NCI-H1417 treated with DMSO at 0.1 percent for 48 hours (cell line): ENCODE measurements at regions not wholly inside any gene's neighbourhood (a gene's known extent, or its start where the extent isn't known, plus 50 kb on each side); places are given as distances from the start of the nearest gene placed in this dataset.

Experiments used
- DNase-seq: peaks from one replicate; lab custom pipeline; 2025; lab: John Stamatoyannopoulos, UW

DNA sequence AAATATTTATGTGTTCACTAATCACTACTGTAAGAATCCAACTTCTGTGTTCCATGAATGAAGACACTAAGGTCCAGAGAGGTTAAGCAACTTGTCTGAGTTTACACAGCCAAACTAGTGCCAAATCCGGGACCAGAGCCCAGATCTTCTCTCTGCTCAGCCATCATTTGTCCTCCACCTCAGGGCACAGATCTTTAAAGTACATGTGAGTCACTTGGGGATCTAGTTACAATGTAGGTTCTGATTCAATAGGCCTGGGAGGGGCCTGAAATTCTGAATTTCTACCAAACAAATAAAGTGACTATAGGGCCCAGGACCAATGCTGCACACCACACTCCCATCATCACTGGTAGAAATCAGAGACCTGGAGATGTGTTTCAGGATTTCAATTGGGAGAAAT is 162.9 kb downstream of the GXYLT1 start:
- DNase-seq = no peak

DNA sequence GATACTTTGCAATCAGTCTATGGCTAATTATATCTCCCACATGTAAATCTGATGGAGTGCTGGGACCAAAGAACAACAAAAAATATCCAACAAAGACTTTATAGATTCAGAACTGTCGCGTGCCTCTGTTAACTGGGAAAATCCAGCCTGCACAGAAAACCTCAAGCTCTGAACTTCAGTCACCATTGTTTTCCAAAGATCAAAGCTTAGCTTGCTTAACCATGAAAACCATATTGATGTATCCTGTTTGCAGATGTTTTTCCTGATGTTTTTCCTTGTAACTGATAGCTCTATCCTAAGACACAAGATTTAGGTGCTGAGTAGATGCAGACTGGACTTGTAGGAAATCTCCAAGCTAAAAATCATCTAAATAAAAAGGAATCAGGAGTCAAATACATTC is 163.7 kb downstream of the GXYLT1 start:
- DNase-seq = no peak

DNA sequence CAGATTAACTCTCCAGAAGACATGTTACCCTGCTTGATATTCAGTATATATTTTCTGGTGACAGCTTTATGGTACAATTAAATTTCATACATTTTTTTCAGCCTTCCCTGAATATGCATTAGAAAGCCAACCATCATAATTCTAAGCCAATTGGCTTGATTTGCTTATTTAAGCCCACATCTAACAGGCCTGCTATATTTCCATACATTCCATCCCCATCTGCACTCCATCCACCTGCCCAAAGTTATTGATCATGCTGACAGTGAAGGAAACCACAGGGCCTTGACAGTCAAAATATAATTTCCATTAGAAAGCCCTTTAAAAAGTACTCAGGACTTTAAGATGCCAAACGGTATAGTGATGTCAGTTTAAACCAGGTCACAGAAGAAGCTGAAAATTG is 164.3 kb downstream of the GXYLT1 start:
- no peak for DNase-seq

DNA sequence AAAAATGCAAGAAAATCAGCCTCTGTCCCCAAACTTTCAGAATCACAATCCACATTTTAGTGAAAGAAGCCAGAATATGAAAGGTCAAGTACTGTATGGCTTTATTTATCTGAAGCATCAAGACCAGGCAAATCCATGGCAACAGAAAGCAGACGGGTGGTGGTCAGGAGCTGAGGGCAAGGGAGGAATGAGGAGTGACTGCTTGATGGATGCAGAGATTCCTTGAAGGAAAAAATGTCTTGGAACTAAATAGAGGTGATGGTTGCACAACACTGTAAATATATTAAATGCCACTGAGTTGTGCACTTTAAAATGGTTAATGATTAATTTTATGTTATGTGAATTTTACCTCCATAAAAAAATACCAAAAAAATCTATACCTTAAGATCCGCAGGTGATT is 165.1 kb downstream of the GXYLT1 start:
- DNase-seq = no peak

DNA sequence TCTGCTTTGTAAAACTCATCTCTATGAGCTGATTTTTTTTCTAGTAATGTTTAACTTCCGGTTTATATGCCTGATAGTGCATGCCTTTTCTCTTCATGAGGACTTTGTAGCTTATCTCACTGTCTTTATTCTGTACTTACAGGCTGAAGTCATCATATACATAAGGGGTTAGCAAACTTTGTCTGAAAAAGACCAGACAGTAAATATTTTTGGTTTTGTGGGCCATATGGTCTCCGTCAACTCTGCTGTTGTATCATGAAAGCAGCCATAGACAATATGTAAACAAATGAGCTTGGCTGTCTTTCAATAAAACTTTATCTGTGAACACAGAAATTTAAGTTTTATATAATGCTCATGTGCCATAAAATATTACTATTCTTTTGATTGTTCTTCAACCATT is 172.1 kb downstream of the GXYLT1 start:
- no peak for DNase-seq

DNA sequence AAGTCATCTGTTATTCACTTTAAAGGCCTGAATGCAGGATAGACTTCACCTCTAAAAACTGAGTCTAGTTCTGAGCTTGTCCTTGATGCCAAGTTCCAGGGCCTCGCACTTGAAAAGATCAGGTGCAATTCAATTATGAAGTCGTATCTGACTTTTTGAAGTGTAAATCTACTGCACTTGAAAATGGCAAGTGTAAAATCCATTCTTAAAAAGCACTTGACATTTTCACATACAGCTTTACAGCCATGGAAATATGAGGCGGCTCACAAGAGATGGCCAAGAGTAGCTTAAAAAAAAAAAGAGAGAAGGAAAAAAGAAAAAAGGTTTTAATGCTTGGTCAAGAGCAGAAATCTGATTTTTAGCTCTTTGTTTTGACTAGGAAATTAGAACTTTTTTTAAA is 172.5 kb downstream of the GXYLT1 start:
- DNase-seq = no peak

DNA sequence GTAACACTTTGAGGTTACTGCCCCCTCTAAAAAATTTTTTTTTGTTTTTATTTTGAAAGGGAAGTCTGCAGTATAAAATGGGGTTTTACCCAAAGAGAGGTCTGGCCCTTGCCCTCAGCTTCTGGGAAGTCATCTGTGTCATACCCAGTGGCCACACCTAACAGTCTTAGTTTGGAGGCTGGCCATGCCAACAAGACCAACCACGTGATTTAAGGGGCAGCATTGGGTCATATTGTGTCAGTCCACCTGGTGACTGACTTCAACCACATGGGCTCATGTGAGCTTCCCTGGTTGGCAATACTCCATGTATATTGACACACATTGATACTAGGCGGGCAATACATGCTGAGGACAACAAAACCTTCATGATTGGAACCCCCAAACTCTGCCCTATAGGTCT is 173.9 kb downstream of the GXYLT1 start:
- no peak for DNase-seq

DNA sequence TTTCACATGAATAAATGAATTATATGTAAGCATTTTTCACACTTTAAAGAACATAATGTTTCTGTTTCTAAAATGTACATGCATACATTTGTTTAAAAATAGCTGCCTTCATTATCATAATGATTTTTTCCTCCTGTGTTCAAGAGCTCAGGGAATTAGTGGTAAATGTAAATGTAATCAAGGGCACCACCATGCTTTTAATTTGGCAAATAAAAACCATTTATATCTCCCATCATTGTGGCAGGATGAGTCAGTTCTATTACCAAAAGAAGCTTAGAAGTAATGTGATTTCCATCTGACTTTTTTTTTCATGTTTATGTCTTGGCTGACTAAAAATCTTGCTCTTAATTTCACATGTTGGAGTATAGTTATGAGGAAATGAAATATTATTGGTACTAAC is 176.1 kb downstream of the GXYLT1 start:
- DNase-seq = no peak

DNA sequence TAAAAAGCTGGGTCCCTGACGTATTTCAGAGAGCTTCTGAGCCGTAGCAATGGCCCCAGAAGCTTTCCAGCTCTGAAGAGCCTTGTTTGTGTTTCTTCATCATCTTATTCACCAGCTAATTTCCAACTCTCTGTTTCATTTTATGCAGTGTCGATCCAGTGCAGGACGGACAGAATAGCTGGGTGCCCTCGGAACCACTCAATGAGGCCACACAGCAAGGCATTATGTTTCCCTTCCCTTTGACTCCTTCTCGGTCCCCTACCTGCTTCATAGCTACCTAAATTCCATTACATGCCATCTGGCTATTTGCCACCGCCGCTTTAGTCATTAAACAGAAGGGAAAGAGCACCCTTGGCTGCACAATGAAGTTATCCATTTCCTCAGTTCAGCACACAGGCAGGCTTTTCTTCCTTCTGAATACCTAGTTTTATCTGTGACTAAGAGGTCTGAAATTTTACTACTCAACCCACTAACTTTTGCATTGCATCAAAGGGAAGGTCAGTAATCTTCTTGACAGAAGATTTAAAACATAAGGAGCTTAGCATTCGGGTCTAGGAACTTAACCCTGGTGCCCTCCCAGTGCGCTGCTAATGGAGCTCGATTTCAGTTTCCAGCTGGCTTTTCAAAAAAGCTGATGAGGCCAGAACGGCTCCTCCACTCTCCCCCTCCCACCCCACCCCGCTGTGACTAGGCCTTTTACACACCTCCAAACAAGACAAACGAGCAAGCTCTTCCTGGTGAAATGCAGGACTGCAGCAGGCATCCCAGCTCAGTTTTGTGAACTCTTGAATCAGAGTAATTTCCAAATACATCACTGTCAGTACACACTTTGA is 176.8 kb downstream of the GXYLT1 start:
- DNase-seq = peak; percentile 41

DNA sequence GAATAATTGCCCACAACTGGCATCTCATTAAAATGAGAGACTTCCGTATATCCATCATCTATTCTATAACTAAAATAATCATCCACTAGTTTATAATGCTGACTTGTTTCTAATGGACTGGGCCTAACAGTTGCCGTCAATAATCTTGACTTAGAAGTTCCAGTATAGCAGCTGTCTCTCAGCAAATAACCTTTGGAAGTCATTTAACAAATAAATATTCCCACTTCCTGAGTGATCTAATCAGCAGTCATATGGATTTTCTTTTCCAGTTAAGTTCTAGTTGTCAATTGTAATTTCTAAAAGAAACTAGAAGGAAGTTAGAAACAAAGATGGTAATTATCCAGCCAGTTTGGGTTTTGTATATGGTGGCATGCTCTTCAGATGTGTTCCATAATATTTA is 177.8 kb downstream of the GXYLT1 start:
- no peak for DNase-seq

DNA sequence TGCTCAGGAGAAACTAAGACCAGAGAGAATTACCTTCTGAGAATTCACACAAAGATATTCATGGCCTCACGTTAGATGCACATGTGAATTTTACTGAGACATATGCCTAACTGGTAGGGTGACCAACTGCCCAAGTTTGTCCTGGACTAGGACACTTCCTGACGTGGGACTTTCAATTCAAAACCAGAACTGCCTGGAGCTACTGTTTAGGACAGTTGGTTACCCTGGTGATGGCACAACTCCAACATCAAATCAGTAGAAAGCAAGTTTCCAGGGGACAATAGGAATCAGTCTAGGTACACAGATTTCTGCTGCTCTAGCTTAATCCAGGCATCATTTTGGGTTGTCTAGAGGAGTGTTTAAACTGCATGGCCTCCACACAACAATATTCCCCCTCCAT is 178.7 kb downstream of the GXYLT1 start:
- no peak for DNase-seq

DNA sequence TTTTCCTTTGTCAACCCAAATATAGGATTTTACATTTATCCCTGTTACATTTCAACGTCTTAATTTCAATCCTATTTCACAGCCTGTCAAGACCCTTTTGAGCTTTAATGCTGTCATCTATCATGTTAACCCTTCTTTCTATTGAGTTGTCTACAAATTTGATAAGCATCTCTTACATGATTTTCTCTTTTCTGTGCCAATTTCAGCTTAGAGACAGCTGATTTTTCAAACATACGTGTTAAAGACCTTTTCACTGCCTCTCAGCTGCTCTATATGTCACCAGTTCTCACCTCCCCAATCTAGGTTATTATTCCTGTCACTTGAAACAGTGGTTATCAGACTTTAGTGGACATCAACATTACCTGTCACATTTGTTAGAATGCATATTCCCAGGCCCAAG is 181.3 kb downstream of the GXYLT1 start:
- DNase-seq = no peak

DNA sequence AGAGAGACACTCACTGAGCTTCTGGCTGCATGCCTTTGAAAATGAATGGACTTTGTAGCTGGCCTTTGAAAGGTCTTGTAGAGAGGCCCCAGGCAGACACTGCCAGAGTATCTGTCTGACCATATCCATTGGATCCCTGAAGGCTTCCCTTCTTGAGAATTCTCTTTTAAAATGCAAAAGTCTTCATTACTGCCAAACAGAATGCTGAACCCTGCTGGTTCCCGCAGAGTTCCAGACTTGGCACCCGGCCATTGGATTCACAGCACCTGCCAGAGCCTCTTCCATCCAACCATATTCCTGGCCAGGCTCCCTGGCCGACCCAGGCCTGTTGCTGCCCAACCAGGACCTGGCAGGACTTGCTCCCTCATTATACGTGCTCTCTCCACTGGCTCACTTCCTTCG is 182.5 kb downstream of the GXYLT1 start:
- no peak for DNase-seq

DNA sequence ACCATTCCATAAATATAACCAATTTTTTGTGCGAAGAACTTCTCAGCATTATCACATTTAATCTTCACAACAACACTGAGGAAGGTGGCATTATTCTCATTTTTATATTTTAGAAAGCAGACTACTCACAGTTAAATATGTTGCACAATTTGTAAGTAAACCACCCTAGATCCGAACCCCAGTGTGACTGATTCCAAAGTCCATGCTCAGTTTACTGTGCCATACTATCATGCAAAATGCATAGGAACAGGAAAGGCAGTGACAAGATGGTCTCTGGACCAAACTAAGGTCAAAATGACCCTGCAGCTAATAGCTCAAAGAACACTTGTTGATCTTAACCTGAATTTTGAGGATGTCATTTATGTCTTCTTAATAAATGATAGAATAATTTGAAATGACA is 185.4 kb downstream of the GXYLT1 start:
- DNase-seq = no peak

DNA sequence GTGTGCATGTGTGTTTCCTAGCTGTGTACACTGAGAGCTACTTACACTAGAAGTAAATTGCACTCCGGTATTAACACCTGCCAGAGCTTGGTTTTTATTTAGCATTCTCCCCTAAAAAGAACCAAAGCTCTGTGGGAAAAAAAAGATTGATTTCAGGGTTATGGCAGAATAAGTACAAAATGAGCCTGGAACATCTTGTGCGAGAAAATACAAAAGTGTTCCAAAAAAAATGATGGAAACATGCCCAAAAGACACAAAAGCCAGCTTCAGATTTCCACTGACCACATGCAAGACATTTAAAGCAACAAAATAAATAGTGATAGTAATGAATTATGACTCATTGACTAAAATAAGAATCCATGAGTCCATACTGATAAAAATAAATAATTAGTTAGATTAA is 188.3 kb downstream of the GXYLT1 start:
- no peak for DNase-seq

DNA sequence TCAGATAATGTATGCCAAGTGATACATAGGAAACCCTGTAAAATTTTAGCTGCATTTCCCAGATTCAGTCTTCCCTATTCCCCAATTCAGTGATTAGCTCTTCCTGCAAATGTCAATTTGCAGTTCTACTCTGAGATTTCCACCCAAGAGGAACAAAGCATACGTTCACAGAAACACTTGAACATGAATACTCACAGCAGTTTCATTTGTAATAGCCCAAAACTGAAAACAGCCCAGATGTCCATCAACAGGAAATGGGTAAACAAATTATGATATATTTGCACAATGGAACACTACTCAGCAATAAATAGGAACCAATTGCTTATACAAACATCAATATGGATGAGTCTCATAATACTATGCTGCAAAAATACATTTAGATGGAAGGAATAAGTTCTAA is 194.2 kb downstream of the GXYLT1 start:
- no peak for DNase-seq

DNA sequence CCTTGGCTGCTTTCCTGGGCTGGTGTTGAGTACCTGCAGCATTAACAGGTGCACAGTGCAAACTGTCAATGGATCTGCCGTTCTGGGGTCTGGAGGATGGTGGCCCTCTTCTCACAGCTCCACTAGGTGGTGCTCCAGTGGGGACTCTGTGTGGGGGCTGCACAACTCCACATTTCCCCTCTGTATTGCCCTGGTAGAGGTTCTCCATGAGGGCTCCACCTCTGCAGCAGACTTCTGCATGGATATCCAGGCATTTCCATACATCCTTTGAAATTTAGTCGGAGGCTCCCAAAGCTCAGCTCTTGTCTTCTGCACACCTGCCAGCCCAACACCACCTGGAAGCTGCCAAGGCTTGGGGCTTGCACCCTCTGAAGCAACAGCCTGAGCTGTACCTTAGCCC is 198.6 kb downstream of the GXYLT1 start:
- DNase-seq = no peak

DNA sequence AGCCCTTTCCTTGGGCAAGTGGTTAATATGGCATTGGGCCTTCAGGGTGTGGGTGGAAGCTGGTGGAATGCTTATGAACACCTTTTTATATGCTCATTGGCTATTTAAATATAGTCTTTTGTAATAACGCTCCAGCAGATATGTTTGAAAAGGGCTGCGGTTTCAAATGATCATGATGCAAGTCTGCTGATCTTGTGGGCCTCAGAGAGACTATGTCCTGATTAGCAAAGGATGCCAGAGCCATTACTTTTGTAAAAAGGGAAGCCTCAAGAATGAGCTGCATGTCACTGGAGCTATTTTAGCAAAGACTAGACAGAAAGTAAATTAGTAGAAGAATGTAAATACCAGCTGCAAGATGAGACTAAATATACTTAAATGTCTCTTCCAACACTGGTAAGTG is 200.5 kb downstream of the GXYLT1 start:
- no peak for DNase-seq

DNA sequence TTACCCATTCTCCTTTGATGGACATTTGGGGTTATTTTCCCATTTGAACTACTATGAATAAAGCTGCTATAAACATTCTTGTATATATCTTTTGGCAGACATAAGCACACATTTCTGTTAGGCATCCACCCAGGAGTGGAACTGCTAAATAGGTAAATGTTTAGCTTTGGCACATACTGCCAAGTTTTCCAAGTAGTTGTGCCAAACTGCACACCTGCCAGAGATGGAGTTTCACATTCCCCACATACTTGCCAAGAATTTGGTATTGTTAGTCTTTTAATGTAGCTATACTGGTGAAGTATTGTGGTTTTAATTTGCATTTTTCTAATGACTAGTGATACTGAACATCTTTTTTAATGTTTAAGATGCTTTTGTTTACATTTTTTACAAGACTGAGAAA is 201.0 kb downstream of the GXYLT1 start:
- no peak for DNase-seq

DNA sequence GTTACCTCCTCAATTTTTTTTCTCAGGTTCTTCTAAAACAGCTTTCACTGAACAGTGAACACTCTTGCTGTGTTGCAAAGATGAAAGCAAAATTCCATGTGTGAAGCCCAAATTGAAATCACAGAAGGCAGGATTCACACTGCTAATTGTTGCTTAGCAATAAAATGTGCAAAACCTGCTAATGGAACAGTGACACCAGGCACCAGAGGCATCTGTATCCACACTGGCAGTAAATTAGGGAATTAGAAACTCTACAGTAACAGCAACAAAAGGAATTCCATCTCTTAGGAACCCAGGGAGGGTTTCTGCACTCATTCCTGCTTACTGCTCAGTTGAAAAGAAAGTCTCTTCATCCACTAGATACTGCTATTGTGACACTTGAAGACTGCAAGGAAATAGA is 202.3 kb downstream of the GXYLT1 start:
- DNase-seq = no peak

DNA sequence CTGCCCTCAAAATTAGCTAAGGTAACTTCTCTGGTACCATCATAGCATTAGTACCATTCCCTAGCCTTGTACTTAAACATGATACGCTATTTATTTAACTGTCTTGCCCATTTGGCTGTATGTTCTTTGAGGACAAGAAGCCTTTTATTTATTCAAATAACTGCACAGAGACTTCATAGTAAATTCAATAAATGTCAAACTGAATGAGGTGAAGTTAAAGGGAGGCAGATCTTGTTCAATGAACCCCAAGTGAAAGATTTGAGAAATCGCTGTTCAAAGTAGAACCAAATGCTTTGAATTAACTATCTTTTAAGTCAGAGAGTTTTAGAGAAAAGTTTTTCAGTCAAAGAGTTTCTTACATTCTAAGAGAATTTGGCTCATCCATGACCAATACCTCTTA is 203.6 kb downstream of the GXYLT1 start:
- DNase-seq = no peak

DNA sequence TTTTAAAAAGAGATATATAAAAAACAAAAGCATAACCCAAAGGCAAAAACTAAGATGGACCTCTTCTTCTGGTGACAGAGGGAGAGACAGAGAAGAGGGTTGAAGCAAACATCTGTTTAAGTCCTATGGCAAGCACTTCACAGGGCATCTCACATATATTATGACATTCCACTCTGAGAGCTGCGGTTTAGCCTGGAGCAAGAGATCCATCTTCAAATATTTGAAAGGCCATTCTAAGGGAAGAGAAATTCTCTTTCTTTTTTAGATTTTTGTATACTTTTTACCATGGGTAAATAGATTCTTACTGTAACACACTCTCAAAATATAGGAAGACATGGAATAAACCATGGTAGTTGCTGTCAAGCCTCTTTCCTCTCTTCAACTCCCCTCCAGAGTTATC is 204.1 kb downstream of the GXYLT1 start:
- DNase-seq = no peak

DNA sequence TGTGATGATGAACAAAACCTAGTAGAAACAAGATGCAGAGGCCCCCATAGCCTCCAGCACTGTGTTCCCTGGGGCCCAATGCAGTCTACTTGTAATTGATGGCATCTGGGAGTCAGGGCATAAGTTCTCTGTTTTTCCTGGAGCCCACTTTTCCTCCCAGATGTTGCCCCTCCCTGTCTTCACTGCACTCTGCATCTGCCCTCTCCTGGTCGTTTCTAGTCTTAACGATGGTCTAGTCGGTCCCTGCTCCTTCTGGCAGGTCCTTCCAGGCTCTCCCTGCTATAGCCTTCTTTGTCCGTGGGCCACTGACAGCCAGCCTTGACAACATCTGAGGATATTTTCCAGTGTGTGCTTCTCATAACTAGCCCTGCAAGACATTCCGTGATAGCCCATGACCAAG is 208.3 kb downstream of the GXYLT1 start:
- no peak for DNase-seq

DNA sequence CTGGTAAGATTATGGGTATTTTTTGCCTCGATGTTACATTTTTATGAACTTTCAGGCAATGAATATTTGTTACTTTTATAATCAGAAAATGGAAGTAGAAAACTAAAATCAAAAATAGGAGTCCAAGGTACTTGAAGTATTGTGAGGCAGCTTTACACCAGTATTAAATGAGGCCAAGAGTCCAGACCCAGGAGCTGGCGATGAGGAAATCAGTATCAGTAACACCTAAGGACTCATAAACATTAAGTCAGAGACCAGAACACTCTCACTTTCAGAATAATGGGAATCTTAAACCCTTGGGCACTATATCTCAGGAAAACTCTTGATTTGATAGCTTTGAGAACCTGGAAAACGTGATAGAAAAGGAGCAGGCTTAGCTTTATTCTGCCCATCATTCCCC is 208.8 kb downstream of the GXYLT1 start:
- no peak for DNase-seq
